TTC549 (cell line): ENCODE measurements at regions not wholly inside any gene's neighbourhood (a gene's known extent, or its start where the extent isn't known, plus 50 kb on each side); places are given as distances from the start of the nearest gene placed in this dataset.

Source experiments
- FAIRE-seq: peaks from 2 replicates; lab custom pipeline; 2012; peaks lifted over from hg19 to GRCh38; lab: Jason Lieb, UNC

- FAIRE-seq: no peak
Observed at GRCh38 chr5:21168557-21168956, 1180.6 kb upstream of the CDH18 start.

GRCh38 chr5:21165344-21165743 is 1177.3 kb upstream of the CDH18 start:
- no peak for FAIRE-seq

DNA sequence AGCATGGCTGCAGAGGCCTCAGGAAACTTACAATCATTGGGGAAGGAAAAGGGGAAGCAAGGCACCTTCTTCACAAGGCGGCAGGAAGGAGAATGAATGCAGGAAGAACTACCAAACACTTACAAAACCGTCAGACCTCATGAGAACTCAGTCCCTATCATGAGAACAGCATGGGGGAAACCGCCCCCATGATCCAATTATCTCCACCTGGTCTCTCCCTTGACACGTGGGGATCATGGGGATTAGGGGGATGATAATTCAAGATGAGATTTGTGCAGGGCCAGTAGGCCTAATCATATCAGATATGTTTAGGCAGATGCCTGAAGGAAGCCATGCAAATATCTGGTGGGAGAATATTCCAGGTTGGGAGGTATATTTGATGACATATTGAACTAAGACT is 1176.4 kb upstream of the CDH18 start:
- no peak for FAIRE-seq

DNA sequence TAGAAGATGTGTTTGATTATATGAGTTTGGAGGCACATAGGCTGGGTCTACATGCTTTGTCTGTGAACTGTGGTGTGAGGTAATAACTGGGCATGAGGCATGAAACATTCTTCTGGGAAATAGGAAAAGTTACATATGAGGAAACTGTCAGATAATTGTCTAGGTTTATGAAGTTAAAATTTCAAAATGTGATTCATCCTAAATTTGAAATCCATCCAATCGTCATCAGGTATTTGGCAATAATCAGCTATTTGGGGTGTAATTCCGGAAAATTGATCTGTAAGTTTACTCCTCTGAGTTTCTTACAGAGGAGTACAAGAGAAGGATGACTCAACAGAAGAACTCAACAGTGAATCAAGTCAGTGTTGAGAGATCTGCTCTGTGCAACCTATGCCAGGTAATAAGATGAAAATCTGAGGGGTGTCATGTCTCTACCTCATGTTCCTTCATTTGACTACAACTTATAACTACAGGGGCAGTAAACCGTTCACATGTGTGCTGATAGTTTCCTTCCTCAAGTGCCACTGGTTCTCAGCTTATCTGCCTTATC is 1171.6 kb upstream of the CDH18 start:
- FAIRE-seq: no peak

DNA sequence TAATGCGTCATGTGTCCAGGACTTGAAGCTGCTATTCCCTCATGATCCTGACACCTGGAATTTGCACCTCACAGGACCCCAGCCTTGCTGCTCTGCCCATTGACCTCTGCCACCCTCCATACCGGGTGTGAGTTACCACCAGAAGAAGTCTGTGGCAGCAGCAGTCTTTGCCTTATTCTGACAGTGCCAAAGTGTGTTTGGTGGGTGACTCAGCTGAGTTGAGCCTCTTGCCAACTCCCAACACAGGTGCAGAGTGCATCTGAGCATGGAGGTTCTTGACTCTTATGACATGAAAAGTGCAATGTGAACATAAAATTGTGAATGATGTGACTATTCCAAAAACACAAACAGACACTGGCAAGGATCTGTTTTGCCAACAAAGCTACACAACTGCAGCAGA is 1166.5 kb upstream of the CDH18 start:
- no peak for FAIRE-seq

- FAIRE-seq: no peak
Observed at GRCh38 chr5:21152611-21153010, 1164.6 kb upstream of the CDH18 start.

DNA sequence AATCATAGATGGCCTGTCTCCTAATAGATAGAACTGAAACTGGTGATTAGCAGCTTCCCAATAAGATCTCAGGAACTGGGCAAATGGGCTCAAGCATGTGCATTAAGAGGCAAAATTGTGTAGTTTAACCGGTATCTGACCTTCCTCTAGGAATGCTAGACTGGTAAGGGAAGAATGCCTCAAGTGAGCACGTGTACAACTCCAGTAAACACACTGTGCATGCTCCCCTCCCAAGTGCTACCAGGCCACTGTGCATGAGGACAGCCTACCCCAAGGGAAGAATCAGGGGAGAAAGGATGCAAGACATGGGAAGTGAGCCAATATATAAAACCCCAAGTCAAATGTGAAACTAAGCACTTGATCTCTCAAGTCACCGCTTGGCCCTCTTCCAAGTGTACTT is 1157.4 kb upstream of the CDH18 start:
- FAIRE-seq: no peak

DNA sequence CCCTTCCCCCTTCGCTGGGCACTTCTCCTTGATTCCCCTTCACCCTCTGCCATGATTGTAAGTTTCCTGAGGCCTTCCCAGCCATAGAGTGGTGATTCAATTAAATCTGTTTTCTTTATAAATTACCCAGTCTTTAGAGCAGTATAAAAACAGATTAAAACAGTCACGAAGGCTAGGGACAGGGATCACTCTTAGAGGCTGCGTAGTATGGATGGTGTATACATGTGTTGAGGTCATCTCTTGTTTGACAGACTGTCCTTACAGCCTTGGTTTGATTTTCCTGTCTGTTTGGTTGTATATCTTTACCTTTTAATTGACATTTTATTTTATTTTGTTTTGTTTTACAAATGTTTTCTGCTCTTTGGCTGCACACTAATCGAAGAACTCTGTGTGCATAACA is 1155.7 kb upstream of the CDH18 start:
- FAIRE-seq: no peak

GRCh38 chr5:21142791-21143190 is 1154.8 kb upstream of the CDH18 start:
- FAIRE-seq: no peak

DNA sequence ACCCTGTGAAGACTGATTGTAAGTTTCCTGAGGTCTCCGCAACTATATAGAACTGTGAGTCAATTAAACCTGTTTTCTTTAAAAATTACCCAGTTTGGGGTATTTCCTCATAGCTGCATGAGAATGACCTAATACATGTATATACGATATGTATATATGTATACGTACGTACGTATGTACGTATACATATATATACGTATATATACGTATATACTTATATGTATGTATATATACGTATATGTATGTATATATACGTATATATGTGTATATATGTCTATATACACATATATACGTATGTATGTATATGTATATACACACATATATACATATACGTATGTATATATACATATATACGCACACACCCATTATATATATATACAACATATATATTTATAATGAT is 1153.0 kb upstream of the CDH18 start:
- no peak for FAIRE-seq

- FAIRE-seq: no peak
Observed at GRCh38 chr5:21126236-21126635, 1138.2 kb upstream of the CDH18 start.

- no peak for FAIRE-seq
Observed at GRCh38 chr5:21125238-21125983, 1137.4 kb upstream of the CDH18 start.

DNA sequence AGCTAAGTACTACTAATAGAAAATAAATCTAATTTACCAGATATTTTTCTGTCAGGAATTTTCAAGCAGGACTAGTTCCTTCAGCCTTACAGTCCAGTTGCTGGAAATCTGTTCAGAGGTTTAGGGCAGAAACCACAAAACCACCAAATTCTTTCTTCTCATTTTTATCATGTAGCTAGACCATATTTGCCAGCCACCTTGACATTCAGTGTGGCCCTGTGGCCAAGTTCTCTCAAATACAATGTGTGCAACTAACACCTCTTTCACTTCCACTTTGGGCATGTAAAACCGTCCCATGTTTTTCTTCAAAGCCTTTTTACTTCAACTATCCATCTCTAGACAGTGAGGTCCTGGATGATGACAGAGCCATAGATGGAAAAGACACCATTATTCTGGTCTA is 1133.2 kb upstream of the CDH18 start:
- FAIRE-seq: no peak

DNA sequence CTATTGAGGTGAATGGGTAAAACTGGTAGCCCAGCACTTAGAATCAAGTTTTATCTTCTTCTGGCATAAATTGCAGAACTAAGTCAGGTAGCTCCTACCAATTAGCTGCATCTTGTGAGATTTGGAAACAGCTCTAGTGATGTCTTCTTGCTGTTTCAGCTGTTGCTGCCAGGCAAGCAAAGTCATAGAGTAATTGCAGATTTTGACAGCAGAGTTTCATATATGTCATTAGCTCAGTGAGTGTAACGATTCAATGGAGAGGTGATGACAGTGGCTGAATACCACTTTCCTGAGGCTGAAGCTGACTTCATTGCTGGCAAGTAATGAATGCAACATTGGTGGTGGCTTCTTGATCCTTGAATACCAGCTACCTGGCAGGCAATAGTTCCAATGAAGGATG is 1109.7 kb upstream of the CDH18 start:
- FAIRE-seq: no peak

DNA sequence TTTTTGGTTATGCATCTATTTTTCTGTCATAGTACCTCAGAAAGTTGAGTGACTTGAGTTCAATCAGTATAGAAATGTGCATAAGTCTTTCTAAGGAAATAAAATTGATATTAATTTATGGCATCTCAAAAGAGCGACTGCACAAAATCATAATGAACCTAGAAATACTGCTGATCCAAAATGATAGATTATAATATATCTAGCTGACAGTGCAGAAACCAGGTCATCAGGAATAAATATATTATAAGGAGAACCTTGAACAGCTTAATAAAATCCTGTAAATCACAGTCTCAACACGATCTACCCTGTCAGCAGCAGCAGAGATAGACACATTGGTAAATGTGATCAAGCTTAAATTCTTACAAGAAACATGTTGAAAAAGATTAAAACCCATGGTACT is 1106.6 kb upstream of the CDH18 start:
- no peak for FAIRE-seq

DNA sequence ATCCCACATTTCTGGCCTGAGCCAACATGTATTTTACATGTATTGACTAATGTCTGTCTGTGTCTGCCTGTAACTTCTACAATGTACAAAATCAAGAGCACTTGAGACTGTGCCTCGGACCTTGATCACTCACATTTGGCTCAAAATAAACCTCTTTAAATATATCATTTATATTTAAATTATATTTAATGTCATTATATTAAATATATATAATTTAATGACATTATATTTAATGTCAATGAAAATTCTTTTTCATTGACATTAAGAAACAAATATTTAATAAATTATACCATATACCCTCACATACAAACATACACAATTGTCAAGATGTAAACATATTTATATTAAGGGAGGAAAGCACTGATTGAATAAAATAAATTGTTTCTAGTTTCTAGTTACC is 1099.8 kb upstream of the CDH18 start:
- no peak for FAIRE-seq

DNA sequence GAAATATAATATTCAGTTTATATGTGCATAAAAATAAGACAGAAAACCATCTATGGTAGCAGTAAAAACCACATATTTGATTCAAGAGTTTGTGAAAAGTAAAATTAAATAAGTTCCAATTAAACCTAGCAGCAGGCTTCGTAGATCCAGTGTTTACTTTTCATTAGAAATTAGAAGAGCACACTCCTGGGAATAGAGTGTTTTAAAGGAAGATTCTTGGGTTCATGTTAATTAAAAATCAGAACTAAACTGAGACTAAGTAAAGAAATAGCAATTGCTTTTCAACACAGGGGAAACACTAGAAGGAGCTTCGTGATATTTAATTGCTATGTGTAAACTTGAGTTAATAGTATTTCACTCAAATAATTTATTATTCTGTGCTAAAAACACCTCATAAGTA is 1097.8 kb upstream of the CDH18 start:
- no peak for FAIRE-seq

- FAIRE-seq: no peak
Observed at GRCh38 chr5:21071986-21072385, 1084.0 kb upstream of the CDH18 start.

GRCh38 chr5:21071421-21071820 is 1083.4 kb upstream of the CDH18 start:
- FAIRE-seq: no peak

- no peak for FAIRE-seq
Observed at GRCh38 chr5:21070858-21071257, 1082.9 kb upstream of the CDH18 start.

- FAIRE-seq: no peak
Observed at GRCh38 chr5:21067724-21068123, 1079.7 kb upstream of the CDH18 start.

DNA sequence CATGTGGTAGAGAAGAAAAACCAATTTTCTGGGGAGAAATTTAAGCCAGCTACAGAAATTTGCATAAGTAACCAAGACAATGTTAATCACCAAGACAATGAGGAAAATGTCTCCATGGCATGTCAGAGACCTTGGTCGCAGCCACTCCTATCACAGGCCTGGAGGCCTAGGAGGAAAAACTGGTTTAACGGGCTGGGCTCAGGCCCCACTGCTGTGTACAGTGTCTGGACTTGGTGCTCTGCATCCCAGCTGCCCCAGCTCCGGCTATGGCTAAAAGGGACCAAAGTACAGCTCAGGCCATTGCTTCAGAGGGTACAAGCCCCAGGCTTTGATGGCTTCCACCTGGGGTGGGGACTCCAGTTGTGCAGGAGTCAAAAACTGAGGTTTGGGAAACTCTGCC is 1075.1 kb upstream of the CDH18 start:
- no peak for FAIRE-seq

DNA sequence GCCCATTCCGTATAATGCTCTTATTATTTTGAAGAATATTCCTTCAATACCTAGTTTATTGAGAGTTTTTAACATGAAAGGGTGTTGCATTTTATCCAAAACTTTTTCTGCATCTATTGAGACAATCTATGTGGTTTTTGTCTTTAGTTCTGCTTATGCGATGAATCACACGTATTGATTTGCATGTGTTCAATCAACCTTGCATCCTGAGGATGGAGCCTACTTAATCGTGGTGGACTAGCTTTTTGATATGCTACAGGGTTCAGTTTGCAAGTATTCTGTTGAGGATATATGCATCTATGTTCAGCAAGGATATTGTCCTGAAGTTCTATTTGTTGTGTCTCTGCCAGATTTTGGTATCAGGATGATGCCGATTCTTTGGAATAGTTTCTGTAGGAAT is 1070.3 kb upstream of the CDH18 start:
- FAIRE-seq: no peak

- FAIRE-seq: no peak
Observed at GRCh38 chr5:21051945-21052344, 1063.9 kb upstream of the CDH18 start.

- FAIRE-seq: no peak
Observed at GRCh38 chr5:21049901-21050300, 1061.9 kb upstream of the CDH18 start.
